GM21576 (cell line): ENCODE measurements at regions not wholly inside any gene's neighbourhood (a gene's known extent, or its start where the extent isn't known, plus 50 kb on each side); places are given as distances from the start of the nearest gene placed in this dataset.
"Not testable (repeated sequence)": the region's sequence is repeated elsewhere in the genome, so short reads cannot be mapped to it uniquely, and the experiment has no call there.

Source experiments
- ATAC-seq: cut with Tn5 transposase; IDR thresholded peaks from one replicate; pipeline ENCODE4 v1.9.1; 2021; ENCODE audit warnings: mild to moderate bottlenecking, moderate library complexity; ENCODE audit not compliant: unreplicated experiment

- no peak for ATAC-seq
Observed at GRCh38 chrX:13223868-13224567, 95.8 kb downstream of the ATXN3L start.

DNA sequence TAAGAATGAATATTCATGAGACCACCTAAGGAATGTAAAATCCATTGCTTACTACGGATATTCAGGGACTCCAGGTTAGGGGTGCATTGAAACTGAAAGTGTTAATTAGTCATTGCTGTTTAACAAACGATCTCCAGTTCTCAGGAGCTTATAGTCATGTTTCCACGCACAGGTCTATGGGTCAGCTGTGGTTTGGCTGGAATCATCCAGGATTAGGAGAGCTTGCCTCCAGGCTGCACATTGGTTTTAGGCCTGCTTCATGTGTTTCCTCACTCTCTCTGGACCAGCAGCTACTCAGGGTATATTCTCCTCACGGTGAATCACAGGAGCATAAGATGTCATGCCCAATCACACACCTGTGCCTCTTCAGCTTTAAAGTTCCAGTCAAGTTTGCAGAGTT lies 98.9 kb downstream of the ATXN3L start:
- no peak for ATAC-seq

DNA sequence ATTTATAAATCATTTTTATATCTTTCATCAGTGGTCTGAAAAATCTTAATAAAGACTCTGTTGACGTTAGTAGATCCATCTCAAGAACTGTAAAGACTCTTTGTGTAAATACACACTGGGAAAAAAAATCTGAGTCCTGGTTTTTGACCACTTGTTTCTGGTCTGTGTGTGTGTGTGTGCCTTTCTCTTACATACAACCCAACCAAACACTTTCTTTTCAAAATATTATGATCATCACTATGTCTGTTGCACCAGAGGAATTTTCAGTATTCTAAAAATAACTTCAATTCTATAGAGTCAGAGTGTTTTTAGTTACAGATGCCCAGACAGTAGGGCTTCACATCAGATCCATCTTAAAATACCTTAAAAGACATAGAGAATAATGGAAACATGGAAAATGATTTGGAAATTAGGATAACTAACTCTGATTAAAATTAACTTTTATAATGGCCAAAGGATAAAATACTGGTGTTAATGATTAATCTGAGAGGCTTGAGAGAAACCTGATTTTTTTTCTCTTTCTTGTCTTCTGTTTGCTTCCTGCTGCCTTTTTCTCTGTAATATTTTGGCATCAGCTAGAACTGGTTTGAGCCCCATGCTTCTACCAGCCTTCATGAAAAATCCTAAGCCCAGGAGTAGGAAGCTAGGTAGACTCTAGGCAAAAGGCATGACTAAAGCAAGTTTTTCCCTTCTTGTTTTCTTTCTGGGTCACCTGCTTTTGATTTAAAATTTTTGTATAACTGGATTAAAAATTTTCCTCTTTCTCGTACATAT lies 99.7 kb downstream of the ATXN3L start:
- ATAC-seq: no peak

DNA sequence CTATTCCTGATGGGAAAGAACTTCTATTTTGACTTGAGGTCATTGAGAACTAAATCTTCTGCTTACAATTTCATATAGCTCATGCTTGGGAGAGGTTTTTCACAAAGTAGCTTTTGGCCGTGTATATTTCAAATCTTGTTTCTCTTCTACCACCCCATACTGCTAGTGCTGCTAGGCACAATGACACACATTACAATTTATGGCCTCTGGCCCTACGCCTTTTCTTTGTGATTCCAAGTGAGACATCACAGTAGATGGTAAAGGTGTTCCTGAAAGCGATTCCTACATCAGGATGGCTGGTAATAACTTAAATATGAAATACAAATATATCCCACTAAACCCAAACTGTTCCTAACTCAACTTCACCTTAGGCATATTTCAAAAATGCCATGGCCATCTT lies 101.1 kb downstream of the ATXN3L start:
- no peak for ATAC-seq

- ATAC-seq: no peak
Observed at GRCh38 chrX:13216139-13216538, 103.7 kb downstream of the ATXN3L start.

DNA sequence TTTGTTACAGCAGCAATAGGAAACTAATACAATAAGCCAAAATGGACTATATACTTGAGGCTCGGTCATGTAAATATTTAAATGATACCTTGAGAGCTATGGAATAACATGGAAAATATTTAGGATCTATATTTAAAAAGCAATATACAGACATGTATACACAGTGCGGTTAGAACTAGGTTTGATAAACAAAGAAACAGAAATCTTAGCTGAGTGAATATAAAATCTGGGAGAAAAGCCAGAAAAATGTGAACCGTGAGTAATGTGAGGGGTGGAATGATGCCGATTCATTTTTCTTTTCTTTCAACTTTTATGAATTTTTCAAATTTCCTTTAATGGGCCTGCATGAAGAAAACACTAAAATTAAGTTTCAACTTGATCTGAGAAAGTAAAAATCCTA lies 104.1 kb downstream of the ATXN3L start:
- no peak for ATAC-seq

GRCh38 chrX:13212191-13212651 lies 107.6 kb downstream of the ATXN3L start:
- no peak for ATAC-seq

- not testable (repeated sequence) for ATAC-seq
Observed at GRCh38 chrX:13210142-13210541, 109.7 kb downstream of the ATXN3L start.

- ATAC-seq: not testable (repeated sequence)
Observed at GRCh38 chrX:13209704-13210103, 110.1 kb downstream of the ATXN3L start.

DNA sequence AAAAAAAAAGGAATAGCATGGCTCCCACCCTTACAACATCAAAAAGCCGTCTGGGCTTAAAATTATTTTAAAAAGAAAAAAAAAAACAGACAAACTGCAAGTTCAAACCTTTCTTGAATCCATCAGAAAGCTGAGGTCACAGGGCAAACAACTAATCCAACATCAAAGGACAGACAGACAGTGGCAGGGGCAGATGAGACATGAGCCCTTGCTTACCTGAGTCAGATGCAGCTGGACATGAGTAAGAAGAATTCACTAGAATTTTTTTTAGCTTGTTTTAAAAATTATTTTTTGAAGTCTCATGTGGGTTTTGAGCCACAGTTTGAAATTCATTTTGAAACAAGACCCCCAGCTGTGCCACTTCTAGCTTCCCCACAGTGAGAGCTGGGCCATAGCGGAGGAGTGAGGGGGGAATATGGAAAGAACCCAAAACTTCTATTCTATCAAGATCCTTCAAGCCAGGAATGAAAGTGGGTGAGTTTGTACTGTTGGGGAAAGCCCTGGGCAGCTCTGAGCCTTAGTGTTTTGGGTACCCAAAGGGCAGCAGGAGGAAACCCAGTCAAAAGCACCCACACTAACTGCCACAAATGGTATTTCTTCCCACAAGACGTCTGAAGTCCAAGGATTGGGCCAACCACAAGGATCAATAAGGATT lies 111.4 kb downstream of the ATXN3L start:
- no peak for ATAC-seq

DNA sequence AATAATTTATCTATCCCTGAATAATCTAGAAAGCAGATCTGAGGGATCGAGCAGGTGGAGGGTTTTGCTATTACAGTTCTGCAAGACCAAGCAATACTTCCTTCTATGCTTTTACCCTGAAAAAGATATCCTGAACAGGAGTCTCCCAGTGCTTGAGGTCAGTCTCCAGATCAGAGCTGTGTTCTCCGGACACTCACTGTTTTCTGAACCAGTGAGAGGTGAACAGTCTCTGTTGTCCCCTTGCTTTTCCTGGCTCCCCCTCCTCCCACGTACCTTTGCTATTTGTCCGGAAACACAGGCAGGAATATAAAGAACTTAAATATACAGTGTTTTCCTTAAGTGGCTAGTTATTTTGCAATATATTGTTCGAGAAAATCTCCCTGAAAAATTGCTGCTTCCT lies 116.6 kb downstream of the ATXN3L start:
- no peak for ATAC-seq

DNA sequence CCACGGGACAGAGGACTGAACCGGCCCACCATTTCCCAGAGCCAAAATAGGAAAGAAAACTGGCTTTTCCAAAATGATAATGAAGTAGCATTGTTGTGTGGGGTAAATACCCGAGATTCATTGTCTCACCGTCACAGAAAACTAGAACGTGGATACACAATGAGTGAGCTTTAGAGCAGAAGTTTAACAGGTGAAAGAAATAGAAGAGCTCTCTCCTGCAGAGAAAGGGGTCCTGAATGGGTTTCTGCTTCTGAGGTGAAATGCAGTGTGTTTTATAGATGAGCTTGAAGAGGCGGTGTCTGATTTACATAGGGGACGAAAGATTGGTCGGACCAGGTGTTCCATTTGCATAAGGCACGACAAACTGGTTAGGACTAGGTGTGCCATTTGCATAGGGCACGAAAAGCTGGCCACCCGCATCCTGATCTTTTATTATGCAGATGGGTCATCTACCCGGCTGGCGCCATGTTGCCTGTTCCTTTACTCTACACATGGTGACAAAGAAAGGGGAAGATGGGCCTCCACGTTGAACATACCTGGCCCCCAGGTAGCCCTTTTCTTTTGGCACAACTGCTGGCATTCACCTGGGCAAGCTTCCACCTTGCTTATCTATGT lies 118.1 kb downstream of the ATXN3L start:
- ATAC-seq: no peak

DNA sequence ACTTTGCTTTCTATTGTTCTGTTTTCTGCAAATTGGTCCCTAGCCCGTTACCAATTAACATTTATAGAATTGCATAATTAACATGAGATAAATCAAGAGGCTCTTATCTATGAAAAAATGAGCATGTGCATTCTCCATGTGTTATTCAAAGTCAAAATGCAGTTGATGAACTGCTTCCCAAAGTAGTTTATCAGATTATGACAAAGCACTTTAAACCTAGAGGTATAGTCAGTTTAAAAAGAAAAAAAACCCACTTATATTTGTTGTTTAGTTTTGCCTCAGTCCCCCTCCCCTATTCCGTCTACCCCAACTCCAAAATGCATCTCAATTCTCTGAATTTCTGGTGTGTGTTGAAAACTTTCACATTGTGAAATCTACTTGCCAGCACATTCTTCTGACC lies 119.5 kb downstream of the ATXN3L start:
- no peak for ATAC-seq

GRCh38 chrX:13198762-13199064 lies 121.1 kb downstream of the ATXN3L start:
- no peak for ATAC-seq

DNA sequence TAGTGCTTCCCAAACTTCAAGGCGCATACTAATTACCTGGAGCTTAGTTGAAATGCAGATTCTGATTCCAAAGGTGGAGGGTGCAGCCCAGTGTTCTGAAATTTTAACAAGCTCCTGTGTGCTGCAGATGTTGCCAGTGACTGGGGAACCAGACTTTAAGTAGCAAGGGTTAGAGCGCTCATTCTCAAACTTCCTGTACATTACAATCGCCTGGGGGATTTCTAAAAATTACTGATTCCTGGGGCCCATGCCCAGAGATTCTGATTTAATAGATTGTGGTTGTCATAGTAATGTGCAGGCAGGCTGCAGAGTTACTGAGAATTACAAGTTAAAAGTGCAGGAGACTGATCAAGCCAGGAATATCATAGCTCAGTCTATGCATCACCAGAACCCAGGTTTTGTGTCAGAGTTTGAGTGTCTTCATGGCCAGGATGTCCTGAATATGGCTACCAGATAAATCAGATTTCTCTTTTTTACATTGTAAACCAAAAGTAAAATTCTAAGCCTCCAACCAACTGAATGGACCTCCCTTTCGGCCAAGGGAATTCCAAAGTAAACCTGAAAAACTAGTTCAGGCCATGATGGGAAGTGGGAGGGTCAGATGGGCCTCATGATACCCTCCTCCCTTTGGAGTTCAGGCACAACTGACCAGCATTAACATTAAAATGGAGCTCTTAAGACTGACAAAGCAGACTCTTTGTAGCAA lies 121.6 kb downstream of the ATXN3L start:
- ATAC-seq: no peak

DNA sequence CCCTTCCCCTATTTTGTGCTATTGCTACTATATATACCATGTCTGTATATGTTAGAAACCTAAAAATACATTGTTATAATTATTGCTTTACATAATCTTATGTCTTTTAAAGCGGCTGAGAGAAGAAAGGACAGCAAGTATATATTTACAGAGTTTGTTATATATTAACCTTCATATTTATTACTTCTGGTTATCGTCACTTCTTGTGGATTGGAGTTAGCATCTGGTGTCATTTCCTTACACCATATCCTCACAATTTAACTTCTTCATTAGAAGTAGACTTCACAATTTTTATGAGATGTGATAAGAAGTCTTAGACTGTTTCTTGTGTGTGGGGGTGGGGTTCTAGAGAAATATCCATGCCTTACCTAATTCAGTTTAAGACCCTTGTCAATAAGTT lies 123.1 kb downstream of the ATXN3L start:
- ATAC-seq: no peak

- no peak for ATAC-seq
Observed at GRCh38 chrX:13195340-13195739, 124.5 kb downstream of the ATXN3L start.

DNA sequence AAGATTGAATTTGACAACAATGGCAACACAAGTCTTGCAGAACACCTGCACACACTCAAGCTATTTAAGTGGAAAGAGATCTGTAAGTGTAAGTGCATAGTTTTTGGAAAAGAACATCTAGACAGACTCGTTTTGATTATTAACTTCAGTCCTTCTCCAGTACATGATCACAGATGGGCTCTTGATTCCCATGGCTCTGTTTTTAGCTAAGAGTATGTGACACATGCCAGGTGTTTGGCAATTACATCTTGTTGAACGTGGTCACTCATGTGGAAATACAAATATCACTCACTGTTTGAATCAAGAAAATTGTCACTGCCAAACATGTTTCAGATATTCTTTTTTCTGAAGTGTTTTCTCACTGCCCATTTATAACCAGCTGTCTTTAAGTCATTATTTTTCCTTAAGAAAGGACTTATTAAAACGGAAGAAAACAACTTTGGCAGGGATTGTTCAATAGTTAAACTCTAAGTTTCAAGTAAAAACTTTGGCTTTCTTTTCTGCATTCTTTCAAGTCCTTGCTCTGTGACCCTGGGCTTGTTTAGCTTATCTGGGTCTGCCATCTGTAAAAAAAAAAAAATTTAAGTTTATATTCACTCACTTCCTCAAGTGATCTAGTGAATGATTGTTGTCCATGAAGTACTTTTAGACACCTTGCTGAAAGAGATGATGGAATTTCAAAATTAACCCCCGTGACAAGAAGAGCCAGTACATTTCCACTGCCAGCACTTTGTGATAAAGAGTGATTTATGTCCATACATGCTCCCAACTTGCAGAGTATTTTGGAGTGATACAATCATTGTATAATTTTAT lies 125.4 kb downstream of the ATXN3L start:
- ATAC-seq: no peak

- no peak for ATAC-seq
Observed at GRCh38 chrX:13190051-13190450, 129.8 kb downstream of the ATXN3L start.

GRCh38 chrX:13189380-13189779 lies 130.5 kb downstream of the ATXN3L start:
- no peak for ATAC-seq
